Neuronal stem cell (in vitro differentiated cells): ENCODE measurements at regions not wholly inside any gene's neighbourhood (a gene's known extent, or its start where the extent isn't known, plus 50 kb on each side); places are given as distances from the start of the nearest gene placed in this dataset.

Experiments
- DNase-seq: peaks from one replicate; pipeline ENCODE4 v3.0.0-alpha.2; 2013; ENCODE audit warnings: low spot score
- H2AFZ ChIP-seq: one replicate; pipeline ENCODE4 v1.6.1; 2013; ENCODE audit warnings: mild to moderate bottlenecking, low read length, inconsistent platforms
- H2AK5ac ChIP-seq: 2 replicates; pipeline ENCODE4 v1.6.1; 2013; ENCODE audit warnings: low read depth, mild to moderate bottlenecking, inconsistent platforms, low read length, moderate library complexity, mixed read lengths
- H2BK120ac ChIP-seq: 2 replicates; pipeline ENCODE4 v1.6.1; 2013; ENCODE audit warnings: low read depth, mild to moderate bottlenecking, inconsistent platforms, low read length, moderate library complexity, mixed read lengths
- H2BK12ac ChIP-seq: one replicate; pipeline ENCODE4 v1.6.1; 2013; ENCODE audit warnings: low read length, inconsistent platforms
- H2BK15ac ChIP-seq: 2 replicates; pipeline ENCODE4 v1.6.1; 2013; ENCODE audit warnings: mild to moderate bottlenecking, low read length, inconsistent platforms, mixed read lengths
- H2BK5ac ChIP-seq: one replicate; pipeline ENCODE4 v1.6.1; 2013; ENCODE audit warnings: inconsistent platforms, mild to moderate bottlenecking, low read length, moderate library complexity
- H3K14ac ChIP-seq: one replicate; pipeline ENCODE4 v1.6.1; 2013; ENCODE audit warnings: low read length, inconsistent platforms
- H3K18ac ChIP-seq: 2 replicates; pipeline ENCODE4 v1.6.1; 2013; ENCODE audit warnings: low read length, inconsistent platforms
- H3K23ac ChIP-seq: 2 replicates; pipeline ENCODE4 v1.6.1; 2013; ENCODE audit warnings: low read depth, mild to moderate bottlenecking, mixed read lengths, low read length, inconsistent platforms; ENCODE audit not compliant: poor library complexity
- H3K27ac ChIP-seq: replicated peaks from 3 replicates; pipeline ENCODE4 v1.5.1; 2013; ENCODE audit warnings: low read length, inconsistent platforms
- H3K27me3 ChIP-seq, 3 experiments: 2 replicates each; pipeline ENCODE4 v1.6.1; 2013; ENCODE audit warnings: low read length in 3 of 3, mild to moderate bottlenecking in 2 of 3, inconsistent platforms in 1 of 3, low read depth in 1 of 3, mixed read lengths in 1 of 3, moderate library complexity in 1 of 3; ENCODE audit not compliant: control insufficient read depth in 3 of 3, insufficient read depth in 3 of 3
- H3K36me3 ChIP-seq, 2 donors: replicated peaks in 1 of 2; 2 replicates each; pipeline ENCODE4 v1.6.1; 2013; ENCODE audit warnings: low read length in 2 of 2; ENCODE audit not compliant: control insufficient read depth in 2 of 2, insufficient read depth in 2 of 2
- H3K4ac ChIP-seq: 2 replicates; pipeline ENCODE4 v1.6.1; 2013; ENCODE audit warnings: inconsistent platforms, mild to moderate bottlenecking, low read length, moderate library complexity
- H3K4me1 ChIP-seq, 2 donors: 1 replicate in 1 of 2; 2 replicates in 1 of 2; pipeline ENCODE4 v1.6.1; 2013; ENCODE audit warnings: low read length in 2 of 2, low read depth in 1 of 2; ENCODE audit not compliant: control insufficient read depth in 2 of 2, insufficient read depth in 1 of 2
- H3K4me2 ChIP-seq: one replicate; pipeline ENCODE4 v1.6.1; 2013; ENCODE audit warnings: mild to moderate bottlenecking, low read length, inconsistent platforms; ENCODE audit not compliant: insufficient read depth, poor library complexity, severe bottlenecking
- H3K4me3 ChIP-seq, 2 donors: 2 replicates each; pipeline ENCODE4 v1.5.1; 2013; ENCODE audit warnings: low read length in 2 of 2, mild to moderate bottlenecking in 2 of 2, inconsistent platforms in 1 of 2, moderate library complexity in 1 of 2
- H3K79me1 ChIP-seq: one replicate; pipeline ENCODE4 v1.6.1; 2013; ENCODE audit warnings: low read depth, mild to moderate bottlenecking, inconsistent platforms, low read length, moderate library complexity
- H3K9ac ChIP-seq: one replicate; pipeline ENCODE4 v1.6.1; 2013; ENCODE audit warnings: mild to moderate bottlenecking, low read depth, low read length, inconsistent platforms; ENCODE audit not compliant: poor library complexity
- H3K9me3 ChIP-seq, 2 donors: replicated peaks in 1 of 2; 2 replicates each; pipeline versions ENCODE3 to v1.6.1; 2013; ENCODE audit warnings: low read length in 2 of 2, mild to moderate bottlenecking in 2 of 2, inconsistent platforms in 1 of 2, low read depth in 1 of 2, mixed read lengths in 1 of 2, moderate library complexity in 1 of 2; ENCODE audit not compliant: control insufficient read depth in 2 of 2, insufficient read depth in 1 of 2
- H4K8ac ChIP-seq: one replicate; pipeline ENCODE4 v1.6.1; 2013; ENCODE audit warnings: low read depth, mild to moderate bottlenecking, inconsistent platforms, low read length, moderate library complexity
- H4K91ac ChIP-seq: one replicate; pipeline ENCODE4 v1.6.1; 2013; ENCODE audit warnings: low read length, low read depth, mild to moderate bottlenecking, inconsistent platforms; ENCODE audit not compliant: poor library complexity
- WGBS, 2 donors: extraction: QIAGEN DNeasy Blood & Tissue Kit; methylation state at CpG; one replicate each; pipeline ENCODE4 v1.1.7; 2013; ENCODE audit warnings: missing lambda C conversion rate in 2 of 2, mixed read lengths in 1 of 2; ENCODE audit not compliant: insufficient read length in 2 of 2, insufficient replicate concordance in 1 of 2; ENCODE audit errors: extremely low coverage in 2 of 2; 5-methylcytosine and 5-hydroxymethylcytosine counted together

GRCh38 chr5:171634511-171634910 lies 151.1 kb upstream of the SMIM23 start:
- Histone ChIP-seq H2BK15ac (no peak overlapping the region), H3K9me3 (no peaks in the 10 kb centered on the region), H4K8ac (no peak overlapping the region), H3K27ac (no peak overlapping the region), H3K79me1 (no peaks in the 10 kb centered on the region), H3K27me3 (peaks cover 0 to 23% (median 0%) of the 10 kb centered on the region in 3 experiments), H3K36me3 (no peaks in the 10 kb centered on the region), H2AFZ (no peak overlapping the region), H3K14ac (no peak overlapping the region), H3K4me2 (no peak overlapping the region), H3K18ac (no peak overlapping the region), H3K4ac (no peak overlapping the region), H2BK5ac (no peak overlapping the region), H3K4me3 (no peak overlapping the region), H3K9ac (peak overlapping the region; percentile 51), H4K91ac (no peak overlapping the region), H2AK5ac (no peak overlapping the region), H2BK120ac (no peak overlapping the region), H3K23ac (no peak overlapping the region), H3K4me1 (peaks cover 0 to 3% of the 10 kb centered on the region in 2 donors), H2BK12ac (no peak overlapping the region)
- no peak for DNase-seq

- Histone ChIP-seq H3K4ac (no peak overlapping the region), H3K9me3 (no peaks in the 10 kb centered on the region), H2BK12ac (no peak overlapping the region), H3K4me2 (no peak overlapping the region), H3K14ac (no peak overlapping the region), H4K8ac (no peak overlapping the region), H3K23ac (no peak overlapping the region), H2BK5ac (no peak overlapping the region), H2BK15ac (no peak overlapping the region), H3K18ac (no peak overlapping the region), H3K79me1 (no peaks in the 10 kb centered on the region), H3K27me3 (peaks cover 0 to 19% (median 0%) of the 10 kb centered on the region in 3 experiments), H3K4me3 (no peak overlapping the region), H2BK120ac (no peak overlapping the region), H3K27ac (no peak overlapping the region), H2AK5ac (no peak overlapping the region), H3K4me1 (peaks cover 0 to 3% of the 10 kb centered on the region in 2 donors), H4K91ac (no peak overlapping the region), H3K36me3 (no peaks in the 10 kb centered on the region), H3K9ac (no peak overlapping the region), H2AFZ (no peak overlapping the region)
- WGBS, 2 donors: no CpG with 5 or more reads among the region's 2 CpGs
- DNase-seq: no peak
These were observed 150.6 kb upstream of the SMIM23 start for GRCh38 chr5:171635028-171635427.

GRCh38 chr5:171635561-171636245 lies 149.9 kb upstream of the SMIM23 start:
- Histone ChIP-seq H3K4ac (no peak overlapping the region), H3K9ac (no peak overlapping the region), H2BK5ac (no peak overlapping the region), H3K9me3 (no peaks in the 10 kb centered on the region), H3K4me3 (no peak overlapping the region), H4K8ac (no peak overlapping the region), H3K27ac (no peak overlapping the region), H3K27me3 (peaks cover 0 to 12% (median 0%) of the 10 kb centered on the region in 3 experiments), H3K23ac (no peak overlapping the region), H2BK12ac (no peak overlapping the region), H3K4me1 (no peaks in the 10 kb centered on the region), H2AK5ac (no peak overlapping the region), H3K79me1 (no peaks in the 10 kb centered on the region), H3K36me3 (no peaks in the 10 kb centered on the region), H2BK15ac (no peak overlapping the region), H4K91ac (no peak overlapping the region), H2BK120ac (no peak overlapping the region), H3K4me2 (no peak overlapping the region), H3K14ac (no peak overlapping the region), H2AFZ (no peak overlapping the region), H3K18ac (no peak overlapping the region)
- DNase-seq: no peak
- no CpG with 5 or more reads among the region's 8 CpGs for WGBS, 2 donors

DNA sequence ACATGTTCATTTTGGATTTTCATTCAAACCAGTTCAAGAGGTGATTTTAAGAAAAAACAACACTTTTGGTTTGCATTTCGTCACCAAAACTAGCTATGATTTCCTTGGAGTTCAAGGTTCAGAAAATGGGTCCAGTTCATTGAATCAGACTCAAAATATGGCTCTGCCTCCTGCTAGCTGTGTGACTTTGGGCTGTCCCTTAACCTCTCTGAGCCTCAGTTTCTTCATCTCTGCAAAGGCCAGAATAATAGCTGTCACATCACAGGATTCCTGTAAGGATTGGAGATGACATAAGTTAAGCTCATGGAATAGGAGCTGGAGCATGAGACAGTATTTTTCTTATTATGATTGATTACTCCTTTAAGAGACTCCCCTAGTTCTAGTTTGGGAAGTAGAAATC lies 147.8 kb upstream of the SMIM23 start:
- H2AFZ ChIP-seq: no peak overlapping the region
- H4K91ac ChIP-seq: no peak overlapping the region
- no peak overlapping the region for H3K4me3 ChIP-seq
- H3K9ac ChIP-seq: no peak overlapping the region
- no peak overlapping the region for H3K14ac ChIP-seq
- H3K4me1 ChIP-seq: no peaks in the 10 kb centered on the region
- no peaks in the 10 kb centered on the region for H3K79me1 ChIP-seq
- no peak overlapping the region for H2AK5ac ChIP-seq
- no peak overlapping the region for H3K18ac ChIP-seq
- DNase-seq: no peak
- H3K27me3 ChIP-seq: peaks cover 0 to 3% (median 0%) of the 10 kb centered on the region in 3 experiments
- H2BK120ac ChIP-seq: no peak overlapping the region
- no peaks in the 10 kb centered on the region for H3K36me3 ChIP-seq
- H3K4ac ChIP-seq: no peak overlapping the region
- H3K9me3 ChIP-seq: no peaks in the 10 kb centered on the region
- H2BK5ac ChIP-seq: no peak overlapping the region
- no peak overlapping the region for H3K27ac ChIP-seq
- no peak overlapping the region for H2BK15ac ChIP-seq
- no peak overlapping the region for H2BK12ac ChIP-seq
- H3K4me2 ChIP-seq: no peak overlapping the region
- no peak overlapping the region for H3K23ac ChIP-seq
- no CpG with 5 or more reads among the region's 1 CpG for WGBS, 2 donors
- no peak overlapping the region for H4K8ac ChIP-seq
